ENCODE measurements at regions not wholly inside any gene's neighbourhood (a gene's known extent, or its start where the extent isn't known, plus 50 kb on each side); places are given as distances from the start of the nearest gene placed in this dataset.

DNA sequence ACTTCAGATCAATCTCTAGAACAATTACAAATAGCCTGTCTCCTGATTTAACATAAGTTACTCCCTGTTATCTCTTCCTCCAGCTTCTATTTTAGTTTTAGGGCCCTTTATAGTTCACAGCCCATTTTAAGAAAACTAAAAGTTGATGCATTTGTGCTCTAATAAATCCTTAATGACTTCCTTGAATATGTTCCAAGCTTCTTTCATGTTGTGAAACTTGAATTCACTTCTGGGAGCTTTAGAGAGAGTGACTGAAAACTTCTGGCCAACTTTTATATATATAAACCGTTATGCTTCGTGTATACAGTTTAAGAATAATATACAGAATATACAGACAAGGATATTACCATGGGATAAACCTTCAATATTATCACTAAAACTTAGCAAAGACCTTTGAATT is 366.8 kb downstream of the TBC1D4 start:
- TF ChIP-seq, protein P1, sequence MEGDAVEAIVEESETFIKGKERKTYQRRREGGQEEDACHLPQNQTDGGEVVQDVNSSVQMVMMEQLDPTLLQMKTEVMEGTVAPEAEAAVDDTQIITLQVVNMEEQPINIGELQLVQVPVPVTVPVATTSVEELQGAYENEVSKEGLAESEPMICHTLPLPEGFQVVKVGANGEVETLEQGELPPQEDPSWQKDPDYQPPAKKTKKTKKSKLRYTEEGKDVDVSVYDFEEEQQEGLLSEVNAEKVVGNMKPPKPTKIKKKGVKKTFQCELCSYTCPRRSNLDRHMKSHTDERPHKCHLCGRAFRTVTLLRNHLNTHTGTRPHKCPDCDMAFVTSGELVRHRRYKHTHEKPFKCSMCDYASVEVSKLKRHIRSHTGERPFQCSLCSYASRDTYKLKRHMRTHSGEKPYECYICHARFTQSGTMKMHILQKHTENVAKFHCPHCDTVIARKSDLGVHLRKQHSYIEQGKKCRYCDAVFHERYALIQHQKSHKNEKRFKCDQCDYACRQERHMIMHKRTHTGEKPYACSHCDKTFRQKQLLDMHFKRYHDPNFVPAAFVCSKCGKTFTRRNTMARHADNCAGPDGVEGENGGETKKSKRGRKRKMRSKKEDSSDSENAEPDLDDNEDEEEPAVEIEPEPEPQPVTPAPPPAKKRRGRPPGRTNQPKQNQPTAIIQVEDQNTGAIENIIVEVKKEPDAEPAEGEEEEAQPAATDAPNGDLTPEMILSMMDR (IDR thresholded peaks at IDR 0.05), result no peak
- TF ChIP-seq EZH2 (IDR thresholded peaks at IDR 0.05) (no peak), EZH2phosphoT487 (IDR thresholded peaks at IDR 0.05) (no peak)

Data from neural progenitor cell (in vitro differentiated cells).